ENCODE measurements at regions not wholly inside any gene's neighbourhood (a gene's known extent, or its start where the extent isn't known, plus 50 kb on each side); places are given as distances from the start of the nearest gene placed in this dataset.

DNA sequence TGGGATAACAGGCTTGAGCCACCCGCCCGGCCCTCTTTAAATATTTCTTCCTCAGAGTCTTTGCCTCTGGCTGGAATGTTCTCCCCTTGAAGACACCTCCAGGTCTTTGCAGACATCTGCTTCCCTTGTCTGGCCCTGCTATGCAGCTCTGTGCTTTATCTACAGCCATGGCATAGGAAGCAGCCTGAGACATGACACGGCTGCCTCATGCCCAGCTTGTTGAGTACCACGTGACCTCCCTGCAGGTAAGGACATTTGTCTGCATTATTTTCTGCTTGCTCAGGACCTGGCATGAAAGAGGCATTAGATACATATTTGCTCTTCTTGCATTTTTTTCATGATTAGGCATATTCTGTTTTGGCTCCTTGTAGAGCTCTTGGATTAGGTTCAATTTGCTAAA, 113.8 kb upstream of the KLF6 start:
- no peaks in the 10 kb centered on the region for H3K36me3 ChIP-seq (ENCODE audit: low read length)
- no peak overlapping the region for H3K4me3 ChIP-seq (ENCODE audit: insufficient read depth, low read length, poor library complexity, severe bottlenecking)
- H3K27ac ChIP-seq (ENCODE audit: low read depth, low read length), result no peak overlapping the region
- no peak overlapping the region for H3K4me2 ChIP-seq (ENCODE audit: low read depth, low read length, poor library complexity, severe bottlenecking)
- no peak overlapping the region for H2AFZ ChIP-seq (ENCODE audit: low read depth, low read length, severe bottlenecking)
- no peaks in the 10 kb centered on the region for H3K9me2 ChIP-seq (replicated peaks; ENCODE audit: insufficient read depth, low read length)
- TF ChIP-seq EZH2phosphoT487 (conservative IDR thresholded peaks at IDR 0.05; ENCODE audit: low read length) (no peak), CTCF (IDR thresholded peaks at IDR 0.05; ENCODE audit: insufficient read depth, low read length, poor library complexity, severe bottlenecking) (no peak)
- no peaks in the 10 kb centered on the region for H3K27me3 ChIP-seq (ENCODE audit: low read length)
- no peaks in the 10 kb centered on the region for H3F3A ChIP-seq (ENCODE audit: insufficient read depth)
- H3K9me3 ChIP-seq (ENCODE audit: insufficient read depth, low read length), result no peaks in the 10 kb centered on the region
- no peaks in the 10 kb centered on the region for H3K79me2 ChIP-seq (ENCODE audit: insufficient read depth, low read length)
- no peak overlapping the region for H3K9ac ChIP-seq (ENCODE audit: low read length)
- H4K20me1 ChIP-seq (ENCODE audit: low read depth, low read length), result no peaks in the 10 kb centered on the region

- Histone ChIP-seq H3K4me3 (ENCODE audit: insufficient read depth, low read length, poor library complexity, severe bottlenecking) (no peak overlapping the region), H3K27ac (ENCODE audit: low read depth, low read length) (no peak overlapping the region), H3K36me3 (ENCODE audit: low read length) (no peaks in the 10 kb centered on the region), H3K4me2 (ENCODE audit: low read depth, low read length, poor library complexity, severe bottlenecking) (no peak overlapping the region), H3K79me2 (ENCODE audit: insufficient read depth, low read length) (no peaks in the 10 kb centered on the region), H3K9me2 (replicated peaks; ENCODE audit: insufficient read depth, low read length) (no peaks in the 10 kb centered on the region), H3K27me3 (ENCODE audit: low read length) (no peaks in the 10 kb centered on the region), H2AFZ (ENCODE audit: low read depth, low read length, severe bottlenecking) (no peak overlapping the region), H3K9me3 (ENCODE audit: insufficient read depth, low read length) (no peaks in the 10 kb centered on the region), H3F3A (ENCODE audit: insufficient read depth) (no peaks in the 10 kb centered on the region), H4K20me1 (ENCODE audit: low read depth, low read length) (no peaks in the 10 kb centered on the region), H3K9ac (ENCODE audit: low read length) (no peak overlapping the region)
- TF ChIP-seq CTCF (IDR thresholded peaks at IDR 0.05; ENCODE audit: insufficient read depth, low read length, poor library complexity, severe bottlenecking), result no peak
- TF ChIP-seq EZH2phosphoT487 (conservative IDR thresholded peaks at IDR 0.05; ENCODE audit: low read length), result no peak
Measured at GRCh38 chr10:3897156-3897555, 112.1 kb upstream of the KLF6 start.

GRCh38 chr10:3896161-3896560, 111.2 kb upstream of the KLF6 start:
- TF ChIP-seq CTCF (IDR thresholded peaks at IDR 0.05; ENCODE audit: insufficient read depth, low read length, poor library complexity, severe bottlenecking), result no peak
- no peak for TF ChIP-seq EZH2phosphoT487 (conservative IDR thresholded peaks at IDR 0.05; ENCODE audit: low read length)
- Histone ChIP-seq H3K9me3 (ENCODE audit: insufficient read depth, low read length) (no peaks in the 10 kb centered on the region), H3K4me3 (ENCODE audit: insufficient read depth, low read length, poor library complexity, severe bottlenecking) (no peak overlapping the region), H3K79me2 (ENCODE audit: insufficient read depth, low read length) (no peaks in the 10 kb centered on the region), H3K27me3 (ENCODE audit: low read length) (no peaks in the 10 kb centered on the region), H2AFZ (ENCODE audit: low read depth, low read length, severe bottlenecking) (no peak overlapping the region), H3K27ac (ENCODE audit: low read depth, low read length) (no peak overlapping the region), H4K20me1 (ENCODE audit: low read depth, low read length) (no peaks in the 10 kb centered on the region), H3K36me3 (ENCODE audit: low read length) (no peaks in the 10 kb centered on the region), H3K4me2 (ENCODE audit: low read depth, low read length, poor library complexity, severe bottlenecking) (no peak overlapping the region), H3K9me2 (replicated peaks; ENCODE audit: insufficient read depth, low read length) (no peaks in the 10 kb centered on the region), H3K9ac (ENCODE audit: low read length) (no peak overlapping the region), H3F3A (ENCODE audit: insufficient read depth) (no peaks in the 10 kb centered on the region)
